ENCODE measurements at regions not wholly inside any gene's neighbourhood (a gene's known extent, or its start where the extent isn't known, plus 50 kb on each side); places are given as distances from the start of the nearest gene placed in this dataset.

- no peak for DNase-seq (ENCODE audit: low read depth, low spot score)
- H3K9ac ChIP-seq (ENCODE audit: low read length): no peak overlapping the region
- H3K36me3 ChIP-seq (ENCODE audit: control insufficient read depth in 1 of 2, insufficient read depth in 2 of 2, low read length in 2 of 2): no peaks in the 10 kb centered on the region
- intact Hi-C loops (cut with micrococcal nuclease): no loop called here
- H3K27ac ChIP-seq (ENCODE audit: low read depth, low read length): no peak overlapping the region
- H3K4me2 ChIP-seq (ENCODE audit: low read length): no peak overlapping the region
- no peaks in the 10 kb centered on the region for H3K9me2 ChIP-seq (ENCODE audit: insufficient read depth)
- no peak overlapping the region for H2AFZ ChIP-seq (ENCODE audit: low read depth, low read length, poor library complexity, severe bottlenecking)
- TF ChIP-seq EGR1 (IDR thresholded peaks at IDR 0.05; ENCODE audit: low read depth) (no peak), SP1 (IDR thresholded peaks at IDR 0.05; ENCODE audit: low read depth) (no peak), TCF7L2 (IDR thresholded peaks at IDR 0.05; ENCODE audit: borderline replicate concordance, extremely low read depth, insufficient read depth, insufficient read length) (no peak), MAX (IDR thresholded peaks at IDR 0.05) (no peak), CEBPB (IDR thresholded peaks at IDR 0.05; ENCODE audit: low read depth) (no peak), ELF1 (IDR thresholded peaks at IDR 0.05; ENCODE audit: borderline replicate concordance, low read depth) (no peak), POLR2AphosphoS5 (IDR thresholded peaks at IDR 0.05; ENCODE audit: low read depth, low read length) (no peak), SIN3A (IDR thresholded peaks at IDR 0.05; ENCODE audit: low read depth) (no peak), FOSL1 (IDR thresholded peaks at IDR 0.05; ENCODE audit: low read depth) (no peak), EZH2 (IDR thresholded peaks at IDR 0.05) (no peak), JUND (IDR thresholded peaks at IDR 0.05) (no peak)
- TF ChIP-seq, protein P1, sequence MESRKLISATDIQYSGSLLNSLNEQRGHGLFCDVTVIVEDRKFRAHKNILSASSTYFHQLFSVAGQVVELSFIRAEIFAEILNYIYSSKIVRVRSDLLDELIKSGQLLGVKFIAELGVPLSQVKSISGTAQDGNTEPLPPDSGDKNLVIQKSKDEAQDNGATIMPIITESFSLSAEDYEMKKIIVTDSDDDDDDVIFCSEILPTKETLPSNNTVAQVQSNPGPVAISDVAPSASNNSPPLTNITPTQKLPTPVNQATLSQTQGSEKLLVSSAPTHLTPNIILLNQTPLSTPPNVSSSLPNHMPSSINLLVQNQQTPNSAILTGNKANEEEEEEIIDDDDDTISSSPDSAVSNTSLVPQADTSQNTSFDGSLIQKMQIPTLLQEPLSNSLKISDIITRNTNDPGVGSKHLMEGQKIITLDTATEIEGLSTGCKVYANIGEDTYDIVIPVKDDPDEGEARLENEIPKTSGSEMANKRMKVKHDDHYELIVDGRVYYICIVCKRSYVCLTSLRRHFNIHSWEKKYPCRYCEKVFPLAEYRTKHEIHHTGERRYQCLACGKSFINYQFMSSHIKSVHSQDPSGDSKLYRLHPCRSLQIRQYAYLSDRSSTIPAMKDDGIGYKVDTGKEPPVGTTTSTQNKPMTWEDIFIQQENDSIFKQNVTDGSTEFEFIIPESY (IDR thresholded peaks at IDR 0.05; ENCODE audit: extremely low read depth, insufficient replicate concordance, low read length): no peak
- TF ChIP-seq, protein P2, sequence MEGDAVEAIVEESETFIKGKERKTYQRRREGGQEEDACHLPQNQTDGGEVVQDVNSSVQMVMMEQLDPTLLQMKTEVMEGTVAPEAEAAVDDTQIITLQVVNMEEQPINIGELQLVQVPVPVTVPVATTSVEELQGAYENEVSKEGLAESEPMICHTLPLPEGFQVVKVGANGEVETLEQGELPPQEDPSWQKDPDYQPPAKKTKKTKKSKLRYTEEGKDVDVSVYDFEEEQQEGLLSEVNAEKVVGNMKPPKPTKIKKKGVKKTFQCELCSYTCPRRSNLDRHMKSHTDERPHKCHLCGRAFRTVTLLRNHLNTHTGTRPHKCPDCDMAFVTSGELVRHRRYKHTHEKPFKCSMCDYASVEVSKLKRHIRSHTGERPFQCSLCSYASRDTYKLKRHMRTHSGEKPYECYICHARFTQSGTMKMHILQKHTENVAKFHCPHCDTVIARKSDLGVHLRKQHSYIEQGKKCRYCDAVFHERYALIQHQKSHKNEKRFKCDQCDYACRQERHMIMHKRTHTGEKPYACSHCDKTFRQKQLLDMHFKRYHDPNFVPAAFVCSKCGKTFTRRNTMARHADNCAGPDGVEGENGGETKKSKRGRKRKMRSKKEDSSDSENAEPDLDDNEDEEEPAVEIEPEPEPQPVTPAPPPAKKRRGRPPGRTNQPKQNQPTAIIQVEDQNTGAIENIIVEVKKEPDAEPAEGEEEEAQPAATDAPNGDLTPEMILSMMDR (IDR thresholded peaks at IDR 0.05 in 2 of 3, conservative IDR thresholded peaks at IDR 0.05 in 1 of 3; ENCODE audit: borderline replicate concordance in 1 of 3, insufficient read depth in 1 of 3, low read depth in 2 of 3, low read length in 2 of 3): no peak
- H3K27me3 ChIP-seq (ENCODE audit: insufficient read depth, low read length): no peaks in the 10 kb centered on the region
- H4K20me1 ChIP-seq (ENCODE audit: insufficient read depth): no peaks in the 10 kb centered on the region
- ChIA-PET POLR2A (no interaction called here), RAD21 (ENCODE audit: low non-redundant PET in 1 of 2, low total read pairs in 2 of 2, uncharacterized antibody in 2 of 2, unreplicated experiment in 2 of 2) (no interaction called here), CTCF (no interaction called here)
- no peaks in the 10 kb centered on the region for H3K79me2 ChIP-seq (ENCODE audit: insufficient read depth, low read length)
- no peaks in the 10 kb centered on the region for H3K9me3 ChIP-seq (ENCODE audit: control insufficient read depth in 1 of 2, insufficient read depth in 1 of 2, low read depth in 1 of 2, low read length in 2 of 2)
- ATAC-seq: no peak
- 0 out of 4 replicates have a peak, but pooled peaks cover 0 to under 1% of the 10 kb centered on the region in 2 experiments for H3K4me1 ChIP-seq (ENCODE audit: control insufficient read depth in 1 of 2, insufficient read depth in 2 of 2, low read length in 2 of 2)
- BruUV-seq (replicated peaks): no TSS peak
- H3K4me3 ChIP-seq (replicated peaks in 1 of 2; ENCODE audit: low read depth in 1 of 2, low read length in 2 of 2): no peak overlapping the region
Measured at GRCh38 chr6:14630016-14630415, 512.4 kb downstream of the CD83 start.

Measured in HCT116 (cell line).